CD4-positive, alpha-beta T cell treated with Interleukin-12 subunit alpha and Interleukin-12 subunit beta, for 1 hour (primary cell): ENCODE measurements at regions not wholly inside any gene's neighbourhood (a gene's known extent, or its start where the extent isn't known, plus 50 kb on each side); places are given as distances from the start of the nearest gene placed in this dataset.

Experiments
- DNase-seq: peaks from one replicate; pipeline ENCODE4 v3.0.0-alpha.2; 2020

DNA sequence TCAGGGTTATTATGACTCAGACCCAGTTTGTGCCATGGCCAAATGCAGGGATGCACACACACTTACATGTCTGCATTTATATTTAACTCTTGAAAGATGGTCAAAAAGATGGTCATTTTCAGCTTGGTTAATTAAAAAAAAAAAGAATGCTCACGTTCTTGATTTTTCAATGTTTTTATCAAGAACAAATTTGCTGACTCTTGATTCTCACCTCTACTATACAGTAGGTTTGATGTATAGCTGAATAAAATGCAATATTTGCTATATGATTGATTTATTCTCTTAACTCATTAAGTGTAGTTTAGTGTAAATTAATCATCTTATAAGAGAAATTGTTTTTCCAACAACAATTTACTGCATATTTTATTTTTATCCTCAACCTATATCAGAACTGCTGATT, 160.4 kb downstream of the SLIT2 start:
- no peak for DNase-seq

DNA sequence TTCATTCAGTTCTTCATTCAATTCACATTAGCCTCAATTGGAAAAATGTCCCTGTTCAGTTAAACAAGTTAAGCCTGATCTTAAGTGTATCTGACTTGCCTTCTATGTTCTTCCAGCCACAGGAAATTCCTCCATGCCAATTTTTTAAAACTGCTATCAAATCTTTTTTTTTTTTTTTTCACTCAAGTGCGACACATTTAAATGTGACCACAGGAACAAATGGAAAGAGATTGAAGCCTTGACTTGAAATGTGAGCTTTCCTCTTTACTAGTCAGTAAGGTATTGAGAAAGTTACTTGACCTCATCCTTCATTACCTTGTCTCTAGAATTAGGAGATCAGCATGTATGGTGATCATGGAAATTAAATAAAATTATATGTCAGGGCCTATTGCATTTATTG, 165.1 kb downstream of the SLIT2 start:
- DNase-seq: no peak

DNA sequence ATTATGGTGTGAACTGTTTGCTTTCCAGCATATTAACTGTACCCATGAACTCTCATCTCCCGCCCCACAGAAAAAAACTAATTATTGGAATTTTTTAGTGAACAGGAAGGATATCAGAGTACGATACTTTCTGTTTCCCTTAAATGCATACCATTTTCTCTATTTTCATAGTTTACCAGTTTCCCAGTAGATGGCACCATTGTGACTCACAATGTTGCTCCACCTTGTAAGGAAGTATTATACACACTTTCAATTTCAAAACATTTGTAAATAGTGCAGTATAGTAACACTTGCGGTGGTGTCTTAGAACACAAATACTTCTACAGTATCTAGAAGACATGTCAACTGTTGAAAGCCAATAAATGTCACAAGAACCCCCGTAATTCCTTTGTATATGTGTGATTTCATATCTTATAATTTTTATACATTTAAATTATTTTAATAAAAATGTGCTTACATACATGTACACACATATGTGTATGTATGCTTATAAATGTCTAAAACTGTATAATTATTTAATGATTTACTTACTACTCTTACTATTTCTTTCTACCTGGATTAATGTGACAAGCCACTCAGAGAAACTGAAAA, 167.3 kb downstream of the SLIT2 start:
- peak; percentile 53 for DNase-seq

DNA sequence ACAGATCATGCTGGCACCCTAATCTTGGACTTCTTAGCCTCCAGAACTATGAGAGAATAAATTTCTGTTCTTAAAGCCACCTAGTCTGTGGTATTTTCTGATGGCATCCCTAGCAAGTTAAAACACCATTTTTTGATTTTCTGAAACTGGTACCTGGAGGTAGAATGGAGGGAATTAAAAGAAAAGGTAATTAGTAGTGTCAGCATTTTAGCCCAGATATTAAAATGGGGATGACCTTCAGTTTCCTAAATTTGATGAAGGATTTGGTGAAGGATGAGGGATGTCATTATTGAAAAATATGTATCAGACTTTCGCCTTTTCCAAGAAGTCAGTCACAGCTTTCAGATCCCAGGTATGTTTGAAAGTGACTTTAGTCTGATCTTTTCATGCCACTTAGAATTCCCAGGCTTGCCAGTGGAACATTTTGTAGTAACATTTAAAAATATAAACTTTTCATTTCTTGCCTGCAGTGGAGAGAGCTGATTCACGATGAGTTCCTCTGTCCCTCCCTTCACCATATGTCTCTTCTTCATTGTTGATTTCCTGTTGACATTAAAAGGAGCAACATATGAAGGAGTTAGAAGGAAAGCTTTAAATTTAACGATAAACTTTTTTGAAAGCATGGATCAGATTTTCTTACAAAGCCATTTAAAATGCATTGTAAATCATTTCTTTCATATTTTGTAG, 169.4 kb downstream of the SLIT2 start:
- no peak for DNase-seq

DNA sequence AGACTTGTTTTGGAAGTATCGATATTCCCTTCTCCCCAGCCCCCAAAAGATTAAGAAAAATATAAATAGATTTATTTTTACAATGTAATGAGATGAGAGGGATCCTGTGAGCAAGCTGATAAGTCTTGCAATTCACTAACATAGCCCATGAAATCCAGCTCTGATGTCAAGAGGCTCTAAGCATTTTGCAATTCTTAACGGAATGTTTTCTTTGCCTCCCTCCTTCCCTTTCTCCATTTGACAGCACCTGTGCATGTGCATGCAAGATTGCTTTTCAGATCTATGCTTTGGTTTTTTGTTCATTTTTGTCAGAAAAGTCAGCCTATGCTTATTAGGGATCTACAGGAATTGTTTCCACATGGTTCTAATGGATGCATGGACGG, 169.9 kb downstream of the SLIT2 start:
- no peak for DNase-seq

DNA sequence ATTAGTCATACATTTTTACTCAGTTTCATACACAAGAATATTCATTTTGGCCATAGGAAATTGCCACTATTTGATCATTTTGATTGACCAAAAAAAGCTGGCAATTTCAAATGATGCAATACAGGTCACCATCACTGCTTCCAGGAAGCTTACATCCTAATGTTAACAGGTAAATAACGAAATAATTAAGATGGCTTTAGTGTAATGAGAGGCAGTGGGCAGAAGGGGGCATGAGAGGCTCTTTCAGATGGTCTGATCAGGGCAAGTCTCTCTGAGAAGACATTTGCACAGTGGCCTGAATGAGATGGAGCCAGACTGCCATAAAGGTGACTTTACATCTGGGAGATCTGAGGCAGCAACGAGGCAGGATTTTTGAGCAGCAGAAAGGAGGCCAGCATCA, 170.7 kb downstream of the SLIT2 start:
- DNase-seq: peak; percentile 40

DNA sequence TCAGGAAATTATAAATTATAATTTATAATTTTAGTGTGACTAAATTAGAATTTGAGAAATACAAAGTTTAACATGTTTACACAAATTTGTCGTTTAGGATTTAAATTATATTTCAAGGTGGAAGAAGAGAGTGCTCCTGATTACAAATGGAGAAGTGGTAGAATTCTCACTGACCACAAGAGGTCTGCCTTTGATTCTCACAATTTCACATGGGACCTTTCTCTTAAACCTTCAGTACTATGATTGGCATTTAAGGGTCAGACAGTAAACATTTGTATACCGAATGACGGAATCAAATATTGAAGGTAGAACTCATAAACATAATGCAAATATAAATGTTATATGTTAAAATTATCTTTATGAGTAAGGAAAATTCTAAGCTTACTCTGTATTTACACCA, 171.7 kb downstream of the SLIT2 start:
- no peak for DNase-seq

DNA sequence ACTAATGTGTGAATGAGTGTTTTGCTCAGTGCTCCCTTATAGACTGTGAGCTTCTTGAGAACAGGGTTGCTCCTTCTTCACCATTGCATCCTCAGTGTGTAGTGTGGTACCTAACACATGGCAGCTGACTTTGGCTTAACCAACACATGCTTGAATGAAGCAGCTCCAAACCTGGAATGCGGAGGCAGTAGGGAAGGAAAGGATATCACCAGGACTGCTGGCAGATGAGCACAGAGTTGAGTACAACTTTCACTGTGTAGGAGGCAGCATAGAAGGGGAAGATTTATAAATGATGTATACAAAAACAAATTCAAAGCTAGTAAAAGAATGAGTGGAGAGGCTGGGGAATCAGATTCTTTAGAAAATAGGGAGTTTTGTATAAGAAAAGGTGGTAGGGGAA, 174.3 kb downstream of the SLIT2 start:
- DNase-seq: no peak

DNA sequence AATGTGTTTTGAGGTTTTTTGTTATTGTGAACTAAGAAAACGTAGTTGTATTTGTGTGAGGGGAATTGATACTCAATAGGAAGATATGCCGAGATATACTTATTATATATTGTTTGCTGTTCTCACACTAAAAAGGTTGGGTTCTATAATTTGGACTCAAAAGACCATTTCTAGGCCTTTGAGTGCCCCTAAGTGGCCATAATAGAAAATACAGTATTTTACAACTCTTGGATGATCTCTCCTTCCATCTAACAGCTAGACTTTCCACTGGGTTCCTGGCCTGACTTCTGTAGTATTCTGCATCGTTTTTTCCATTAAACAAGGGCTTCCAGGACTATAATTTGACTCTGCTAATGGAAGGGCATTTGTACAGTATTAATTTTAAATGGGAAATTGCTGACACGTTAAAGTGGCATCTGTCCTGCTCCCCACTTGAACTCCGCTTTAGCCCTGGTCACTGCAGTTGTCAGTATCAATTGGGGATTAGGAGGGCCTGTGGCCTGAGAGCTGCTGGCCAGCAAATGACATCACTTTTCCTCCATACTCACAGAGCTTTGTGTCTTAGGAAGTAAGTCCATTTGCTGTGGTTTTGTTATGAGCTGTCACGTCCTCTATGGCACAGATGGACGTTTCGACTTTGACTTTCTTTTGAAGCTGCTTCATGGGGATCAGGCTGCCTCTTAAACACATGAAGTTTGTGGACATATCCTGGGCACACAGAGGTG, 176.9 kb downstream of the SLIT2 start:
- no peak for DNase-seq

DNA sequence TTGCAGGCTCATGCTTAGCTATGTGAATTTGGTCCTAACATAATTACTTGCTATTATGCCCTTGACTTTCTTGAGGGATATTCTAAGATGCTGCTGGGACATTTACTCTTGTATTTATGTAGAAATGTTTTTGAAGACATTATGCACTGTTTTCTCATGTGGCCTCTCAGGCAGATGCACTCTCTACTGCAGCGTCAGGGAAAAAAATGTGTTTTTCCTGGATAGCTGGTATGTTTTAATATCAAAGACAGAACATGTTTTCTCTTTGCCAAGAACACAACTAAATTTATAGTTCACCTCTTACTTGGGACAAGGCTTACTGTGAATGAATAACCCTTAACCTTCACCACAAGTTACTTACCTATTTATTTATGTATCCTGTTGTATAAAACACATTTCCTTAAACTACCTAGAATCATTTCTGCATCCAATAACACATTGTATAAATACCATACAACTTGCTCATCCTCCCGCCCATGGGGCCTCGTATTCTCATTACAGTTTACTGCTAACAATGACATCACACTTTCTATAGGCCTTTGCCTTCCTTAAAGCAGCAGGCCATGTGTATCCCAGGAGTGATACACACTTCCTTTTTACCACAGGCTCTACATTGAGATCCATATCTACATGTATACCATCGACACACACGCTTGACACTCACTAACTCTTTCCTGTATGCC, 178.7 kb downstream of the SLIT2 start:
- DNase-seq: no peak

DNA sequence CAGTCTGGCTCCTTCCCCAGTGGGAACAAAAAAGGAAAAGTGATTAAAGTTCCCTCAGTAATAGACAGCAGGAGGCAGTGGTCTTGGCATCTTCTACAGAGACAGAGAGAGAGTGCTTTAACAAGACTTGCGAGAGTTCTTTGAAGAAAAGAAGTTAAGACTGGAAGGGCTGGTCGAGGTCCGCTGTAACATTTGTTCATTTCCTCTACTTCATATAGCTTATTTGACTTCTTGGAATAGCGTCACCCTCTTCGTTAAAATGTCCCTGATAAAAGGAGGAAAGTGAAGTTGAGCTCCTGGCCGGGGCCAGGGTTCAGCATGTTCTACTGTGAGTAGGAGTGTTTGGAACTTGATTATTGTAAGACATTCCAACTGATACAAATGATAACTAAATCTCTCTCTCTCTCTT, 179.8 kb downstream of the SLIT2 start:
- DNase-seq: no peak

DNA sequence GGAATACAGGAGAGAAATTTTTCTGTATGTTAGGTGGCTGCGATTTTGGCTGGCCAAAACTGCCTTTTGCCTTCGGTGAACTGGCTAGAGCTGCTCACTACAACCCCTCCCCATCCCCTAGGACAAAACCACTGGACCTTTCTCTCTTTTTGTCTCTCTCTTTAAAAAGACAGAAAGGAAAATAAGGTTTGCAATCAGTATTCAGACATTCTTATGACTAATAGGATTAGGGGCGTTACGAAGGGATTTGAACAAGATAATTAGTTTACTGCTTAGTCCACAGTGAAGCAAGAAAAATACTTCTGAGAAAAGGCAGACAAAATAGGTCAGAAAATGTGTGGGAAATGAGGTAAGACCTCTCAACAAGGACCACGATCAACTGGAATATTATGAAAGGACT, 180.4 kb downstream of the SLIT2 start:
- DNase-seq: no peak

DNA sequence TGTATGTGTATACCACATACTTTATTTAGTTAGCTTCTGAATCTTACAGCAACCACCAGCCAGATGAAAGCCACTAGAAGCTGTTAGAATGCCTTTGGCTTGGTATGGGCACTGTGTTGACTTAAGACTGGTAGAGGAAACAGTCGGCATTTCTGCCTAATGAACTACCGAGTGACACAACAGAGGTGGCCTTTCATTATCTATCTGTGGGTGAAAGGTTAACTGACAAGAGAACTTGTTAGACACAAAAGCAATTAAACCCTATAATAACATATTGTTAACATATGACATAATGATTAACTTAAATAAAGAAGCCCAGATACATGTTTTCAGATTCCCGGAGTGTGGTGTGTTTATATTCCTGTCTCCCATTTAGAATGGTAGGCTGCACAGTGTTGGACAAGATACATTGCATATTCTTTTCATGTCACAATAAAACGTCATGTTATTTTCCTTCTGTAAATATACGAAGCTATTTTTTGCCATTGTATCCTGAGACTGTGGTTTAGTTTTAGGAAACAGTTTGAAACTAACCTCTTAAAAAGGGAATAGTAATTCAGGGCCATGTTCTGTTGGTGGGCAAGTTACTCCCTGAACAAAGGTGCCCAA, 181.5 kb downstream of the SLIT2 start:
- no peak for DNase-seq

DNA sequence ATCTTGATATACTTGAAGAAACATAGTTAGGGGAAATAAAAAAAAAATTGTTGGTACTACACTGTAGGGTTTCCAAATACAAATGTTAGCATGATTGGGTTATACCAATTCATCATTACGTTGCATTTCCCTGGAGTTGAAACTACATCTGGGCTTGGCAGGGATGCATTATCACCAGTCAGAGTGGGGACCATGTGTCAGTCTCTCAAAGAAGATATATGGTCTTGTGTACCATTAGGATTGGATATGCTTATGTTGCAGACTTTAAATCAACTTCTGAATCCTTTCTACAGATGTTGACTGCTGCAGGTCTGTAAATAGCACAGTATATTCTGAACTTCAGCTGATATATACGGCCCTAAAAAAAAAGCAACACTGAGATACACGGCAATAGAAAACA, 188.5 kb downstream of the SLIT2 start:
- no peak for DNase-seq

DNA sequence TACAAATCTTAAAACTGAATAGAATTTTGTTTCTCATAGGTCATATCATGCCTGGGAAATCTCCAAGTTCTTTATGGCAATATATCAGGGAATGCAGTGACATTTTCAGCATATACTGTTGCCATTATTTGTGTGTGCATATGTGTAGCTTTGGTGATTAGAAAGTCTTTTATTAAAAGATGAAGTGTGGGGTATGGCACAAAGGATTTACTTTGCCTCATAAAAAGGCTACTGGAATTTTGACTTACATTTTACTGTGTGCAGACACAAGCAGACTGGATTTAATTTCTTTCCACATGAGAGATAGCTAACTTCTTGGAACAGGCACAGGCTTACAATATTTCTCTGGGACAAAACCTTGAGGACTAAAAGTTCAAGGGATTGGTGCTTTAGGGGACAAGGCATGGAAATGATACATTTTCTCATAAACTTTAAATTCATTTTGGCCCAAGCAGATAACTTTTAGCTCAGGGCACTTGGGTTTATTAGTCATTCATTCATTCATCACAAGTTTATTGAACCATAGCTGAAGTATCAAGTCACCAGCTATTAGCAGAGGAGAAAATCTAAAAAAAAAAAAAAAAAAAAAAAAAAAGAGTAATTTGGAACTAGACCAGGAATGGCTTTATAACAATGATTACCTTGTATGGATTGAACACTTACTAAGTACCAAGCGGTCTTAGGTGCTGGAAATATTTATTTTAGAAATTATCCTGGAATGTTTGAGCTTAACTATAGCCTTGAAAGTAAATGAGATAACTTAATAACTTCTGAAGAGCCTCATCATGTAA, 191.5 kb downstream of the SLIT2 start:
- DNase-seq: no peak

DNA sequence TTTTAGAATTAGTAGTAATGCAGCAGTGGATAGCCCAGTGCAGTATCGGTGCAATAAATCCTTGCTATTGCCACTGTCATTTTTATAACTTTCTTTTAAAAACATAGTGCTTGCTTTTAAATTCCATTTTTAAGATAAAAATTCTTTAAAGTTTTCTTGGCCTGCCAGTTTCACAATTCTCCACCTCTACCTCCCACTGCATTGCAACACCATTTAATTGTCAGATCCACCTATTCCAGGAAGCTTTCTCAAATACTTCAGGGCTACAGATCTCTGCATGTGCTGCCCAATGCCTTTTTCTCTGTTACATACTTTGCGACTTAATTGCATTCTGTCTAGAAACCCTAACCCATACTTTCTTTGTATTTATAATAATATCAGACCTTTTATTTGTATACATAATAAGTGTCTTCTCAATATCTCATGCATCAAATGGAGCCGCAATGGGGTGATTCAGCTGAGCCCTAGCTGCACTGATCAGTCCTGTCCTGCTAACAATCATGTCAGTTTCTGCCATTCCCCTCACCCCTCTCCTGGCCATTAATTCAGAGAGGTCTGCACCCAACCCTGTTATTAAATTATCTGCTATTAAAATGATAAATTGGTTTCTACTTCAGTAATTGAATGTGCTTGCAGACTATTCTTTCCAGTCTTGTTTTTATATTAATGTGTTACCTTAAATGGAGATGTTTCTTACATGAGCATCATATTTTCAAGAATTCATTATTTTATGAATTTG, 193.1 kb downstream of the SLIT2 start:
- no peak for DNase-seq

DNA sequence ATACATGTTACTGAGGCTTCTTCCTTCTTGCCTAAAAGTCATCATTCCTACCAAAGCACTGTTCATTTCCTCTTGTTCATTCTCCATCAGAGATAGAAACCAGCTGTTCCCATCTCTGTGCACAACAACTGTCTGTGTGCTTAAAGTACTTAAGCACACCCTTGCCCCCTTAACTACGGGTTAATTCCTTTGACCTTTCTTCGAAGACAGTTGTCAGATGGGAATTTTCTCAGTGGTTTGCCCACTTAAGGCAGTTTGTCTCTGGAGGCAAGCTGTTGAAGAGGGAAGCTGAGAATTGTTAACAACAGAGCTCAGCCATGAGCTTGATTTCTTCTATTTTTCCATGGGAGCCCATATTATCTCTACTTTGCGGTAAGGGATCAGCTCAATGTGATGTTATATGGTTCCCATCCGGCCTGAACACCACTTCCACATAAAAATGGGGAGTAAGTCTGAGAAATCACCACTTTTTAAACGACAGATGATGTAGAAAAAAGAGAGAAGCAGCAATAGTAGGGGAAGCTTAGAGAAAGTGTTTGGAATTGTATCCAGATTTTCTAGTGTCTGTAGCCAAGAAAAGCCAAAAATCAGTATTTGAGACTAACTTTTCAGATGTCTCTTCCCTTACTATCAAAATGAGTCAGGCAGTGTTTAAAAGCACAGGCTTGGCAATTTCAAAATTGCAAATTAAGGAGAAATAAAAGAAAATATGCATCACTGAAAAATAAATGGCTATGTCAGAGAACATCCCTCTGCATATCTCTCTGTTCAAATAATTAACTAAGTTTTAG, 194.4 kb downstream of the SLIT2 start:
- DNase-seq: no peak

DNA sequence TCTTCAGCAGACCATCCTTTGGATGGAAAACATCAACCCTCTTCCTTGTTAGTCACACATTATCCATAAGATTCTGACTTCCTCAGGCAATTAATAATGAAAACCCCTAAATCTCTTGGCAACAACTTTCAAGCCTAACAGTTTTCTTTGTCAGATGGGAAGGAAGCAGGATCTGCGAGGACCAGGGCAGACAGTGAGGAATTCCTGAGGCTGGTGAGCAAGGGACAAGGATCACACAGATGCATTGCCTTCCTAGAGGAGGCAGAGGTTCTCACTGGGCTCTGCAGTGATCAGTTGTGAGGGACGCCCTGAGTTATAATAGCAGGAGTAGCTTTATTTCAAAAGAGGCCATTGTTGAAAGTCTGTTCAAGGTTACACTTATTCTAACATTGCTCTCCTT, 195.4 kb downstream of the SLIT2 start:
- DNase-seq: no peak

DNA sequence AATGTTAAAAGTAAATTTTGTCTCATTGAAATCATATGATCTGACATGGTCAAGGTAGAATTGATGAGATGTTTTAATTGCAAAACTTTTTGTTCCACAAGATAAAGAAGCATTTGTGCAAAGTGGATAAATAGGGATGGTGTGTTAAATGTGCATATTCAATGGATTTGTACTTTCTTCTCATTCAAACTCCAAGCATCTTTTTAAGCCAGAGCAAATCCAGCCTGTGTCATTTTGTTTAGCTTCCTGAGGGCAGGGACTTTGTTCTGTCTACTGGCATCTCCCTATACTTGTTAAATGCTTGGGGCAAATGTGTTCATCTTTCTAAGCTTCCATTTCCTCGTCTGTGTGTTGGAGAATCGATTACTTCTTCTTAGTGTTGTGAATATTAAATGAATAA, 200.3 kb downstream of the SLIT2 start:
- DNase-seq: no peak

DNA sequence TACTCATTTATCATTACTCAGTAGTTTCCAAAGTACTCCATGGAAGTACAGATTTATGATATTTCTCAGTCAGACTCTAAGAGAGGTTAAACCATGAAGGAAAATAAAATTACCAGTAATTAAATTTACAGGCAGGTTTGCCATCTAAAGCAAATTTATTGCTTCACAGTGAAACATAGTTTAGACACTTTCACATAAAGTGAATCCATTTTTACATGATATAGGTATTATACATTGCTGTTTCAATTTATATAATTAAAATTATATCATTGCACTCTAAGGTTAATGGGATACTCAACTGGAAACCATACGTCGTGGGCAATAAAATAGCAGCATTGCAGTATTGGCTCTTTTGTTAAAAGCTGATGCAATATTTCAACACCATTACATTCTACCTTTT, 202.8 kb downstream of the SLIT2 start:
- no peak for DNase-seq

DNA sequence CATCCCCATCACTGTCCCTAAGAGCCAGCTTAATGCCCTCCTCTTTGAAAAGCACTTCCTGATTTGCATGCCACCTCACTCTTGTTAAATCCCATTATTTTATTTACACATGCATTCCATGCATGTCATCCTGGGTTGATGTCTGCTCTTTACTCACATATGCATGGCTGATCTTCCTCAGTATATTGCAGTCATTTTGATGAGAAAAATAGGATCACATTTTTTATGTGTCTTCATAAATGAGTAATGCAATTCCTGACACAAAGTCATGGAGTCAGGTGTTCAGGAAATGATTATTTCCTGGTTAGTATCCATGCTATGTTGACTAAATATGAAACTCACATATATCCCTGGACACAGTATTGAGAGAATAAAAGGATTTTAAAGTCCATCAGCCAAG, 204.7 kb downstream of the SLIT2 start:
- no peak for DNase-seq
